Natural killer cell (primary cell): ENCODE measurements at regions not wholly inside any gene's neighbourhood (a gene's known extent, or its start where the extent isn't known, plus 50 kb on each side); places are given as distances from the start of the nearest gene placed in this dataset.
A peak's percentile ranks its signal among the peaks of the same experiment; 100 is the strongest.

ENCODE experiments used
- ATAC-seq, 3 donors: fragments of 150-1000 bp in 2 of 3; fragments of 200-7000 bp in 1 of 3; cut with Tn5 transposase; 1 replicate in 1 of 3; 2 replicates in 2 of 3; pipeline ENCODE4 v1.10.0; 2021; ENCODE audit warnings: mild to moderate bottlenecking in 2 of 3, moderate library complexity in 2 of 3
- DNase-seq, 2 donors: peaks; one replicate each; pipeline versions ENCODE4 v3.0.0 to v3.0.0-alpha.2; 2013 to 2021; ENCODE audit warnings: mixed read lengths in 1 of 2
- H3K27ac ChIP-seq: one replicate; pipeline ENCODE4 v1.5.1; 2013; ENCODE audit warnings: mild to moderate bottlenecking, low read length
- H3K27me3 ChIP-seq: one replicate; pipeline ENCODE4 v1.6.1; 2013; ENCODE audit warnings: low read length; ENCODE audit not compliant: control insufficient read depth, insufficient read depth
- H3K36me3 ChIP-seq: one replicate; pipeline ENCODE4 v1.6.1; 2013; ENCODE audit warnings: low read length; ENCODE audit not compliant: control insufficient read depth, insufficient read depth
- H3K4me1 ChIP-seq: one replicate; pipeline ENCODE4 v1.6.1; 2013; ENCODE audit warnings: low read length; ENCODE audit not compliant: control insufficient read depth, insufficient read depth
- H3K4me3 ChIP-seq: one replicate; pipeline ENCODE4 v1.5.1; 2013; ENCODE audit warnings: low read length
- H3K9me3 ChIP-seq: one replicate; pipeline ENCODE4 v1.6.1; 2013; ENCODE audit warnings: low read length; ENCODE audit not compliant: control insufficient read depth, insufficient read depth
- H3K27ac Mint-ChIP-seq, 2 donors: one replicate each; pipeline ENCODE4 v1.8.0; 2022; ENCODE audit warnings: mild to moderate bottlenecking in 2 of 2, mixed read lengths in 2 of 2, moderate library complexity in 1 of 2
- H3K27me3 Mint-ChIP-seq, 2 donors: one replicate each; pipeline ENCODE4 v1.8.0; 2022; ENCODE audit warnings: low read depth in 2 of 2, mixed read lengths in 2 of 2
- H3K36me3 Mint-ChIP-seq: one replicate; pipeline ENCODE4 v1.8.0; 2022; ENCODE audit warnings: mixed read lengths
- H3K4me1 Mint-ChIP-seq, 2 donors: one replicate each; pipeline ENCODE4 v1.8.0; 2022; ENCODE audit warnings: mixed read lengths in 2 of 2
- H3K4me3 Mint-ChIP-seq: one replicate; pipeline ENCODE4 v1.8.0; 2022; ENCODE audit warnings: mild to moderate bottlenecking, moderate library complexity, mixed read lengths
- H3K9me3 Mint-ChIP-seq, 2 donors: one replicate each; pipeline ENCODE4 v1.8.0; 2022; ENCODE audit warnings: mixed read lengths in 2 of 2
- WGBS: methylation state at CpG from one replicate; pipeline ENCODE4 v1.1.7; 2013; ENCODE audit warnings: missing lambda C conversion rate; ENCODE audit not compliant: insufficient coverage; 5-methylcytosine and 5-hydroxymethylcytosine counted together
- intact Hi-C: fragments of 100-400 bp; cut with micrococcal nuclease; formaldehyde crosslinking; loops from one replicate; pipeline ENCODE4 v1.14.2; 2022
- TF ChIP-seq, protein P1 (sequence below): fragments of 200-600 bp; IDR thresholded peaks from one replicate; pipeline ENCODE4 v1.8.0; 2022; ENCODE audit warnings: antibody characterized with exemption

DNA sequence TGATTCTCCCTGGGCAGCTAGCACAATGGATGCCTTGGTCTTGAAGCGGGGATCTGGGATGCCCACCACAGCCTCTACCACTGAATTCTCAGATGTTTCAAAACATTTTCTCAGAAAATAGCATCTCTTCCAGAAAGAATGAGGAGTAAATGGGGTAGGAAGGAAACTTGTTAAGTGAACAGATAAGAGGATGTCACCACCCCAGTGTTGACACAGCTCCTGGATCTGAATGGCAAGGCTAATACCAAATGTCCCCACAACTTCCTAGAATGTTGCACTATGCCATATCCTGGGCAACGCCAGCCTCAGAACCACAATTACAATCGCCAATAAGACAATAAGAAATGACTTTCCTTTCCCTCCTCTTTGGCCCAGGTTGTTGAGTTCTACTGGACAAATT lies 177.2 kb downstream of the BCL11A start:
- H3K4me3 Mint-ChIP-seq: no peak overlapping the region

DNA sequence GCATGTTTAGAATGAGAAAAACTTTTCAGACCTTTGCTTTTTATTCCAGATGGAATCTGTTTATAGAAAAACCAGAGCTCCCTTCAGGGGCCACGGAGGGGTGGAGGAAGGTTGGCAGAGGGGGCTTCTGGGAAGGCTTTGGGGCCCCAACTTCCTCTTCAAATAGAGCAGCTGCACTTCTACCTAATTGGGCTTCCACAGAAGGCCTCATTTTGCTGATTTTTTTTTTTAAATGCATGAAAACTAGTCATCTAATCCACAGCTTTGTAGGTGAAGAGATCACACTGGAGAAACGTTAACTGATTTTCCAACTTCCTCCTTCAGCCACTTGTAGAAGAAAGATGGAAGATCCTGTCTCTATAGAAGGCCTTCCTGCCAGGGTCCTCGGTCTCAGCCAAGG lies 181.8 kb downstream of the BCL11A start:
- Mint-ChIP-seq H3K9me3 (no peaks in the 10 kb centered on the region), H3K36me3 (no peaks in the 10 kb centered on the region), H3K4me1 (peaks cover 0 to 6% of the 10 kb centered on the region in 2 donors), H3K27ac (no peak overlapping the region), H3K27me3 (peaks cover 0 to 3% of the 10 kb centered on the region in 2 donors), H3K4me3 (no peak overlapping the region)
- H3K9me3 ChIP-seq: no peaks in the 10 kb centered on the region
- intact Hi-C loops: no loop called here
- H3K36me3 ChIP-seq: no peaks in the 10 kb centered on the region
- ATAC-seq (no peak), DNase-seq (no peak)
- H3K27ac ChIP-seq: peak overlapping the region; percentile 38
- WGBS: 50% methylated on average over 1 of the region's 3 CpGs
- no peaks in the 10 kb centered on the region for H3K27me3 ChIP-seq
- TF ChIP-seq, protein P1, sequence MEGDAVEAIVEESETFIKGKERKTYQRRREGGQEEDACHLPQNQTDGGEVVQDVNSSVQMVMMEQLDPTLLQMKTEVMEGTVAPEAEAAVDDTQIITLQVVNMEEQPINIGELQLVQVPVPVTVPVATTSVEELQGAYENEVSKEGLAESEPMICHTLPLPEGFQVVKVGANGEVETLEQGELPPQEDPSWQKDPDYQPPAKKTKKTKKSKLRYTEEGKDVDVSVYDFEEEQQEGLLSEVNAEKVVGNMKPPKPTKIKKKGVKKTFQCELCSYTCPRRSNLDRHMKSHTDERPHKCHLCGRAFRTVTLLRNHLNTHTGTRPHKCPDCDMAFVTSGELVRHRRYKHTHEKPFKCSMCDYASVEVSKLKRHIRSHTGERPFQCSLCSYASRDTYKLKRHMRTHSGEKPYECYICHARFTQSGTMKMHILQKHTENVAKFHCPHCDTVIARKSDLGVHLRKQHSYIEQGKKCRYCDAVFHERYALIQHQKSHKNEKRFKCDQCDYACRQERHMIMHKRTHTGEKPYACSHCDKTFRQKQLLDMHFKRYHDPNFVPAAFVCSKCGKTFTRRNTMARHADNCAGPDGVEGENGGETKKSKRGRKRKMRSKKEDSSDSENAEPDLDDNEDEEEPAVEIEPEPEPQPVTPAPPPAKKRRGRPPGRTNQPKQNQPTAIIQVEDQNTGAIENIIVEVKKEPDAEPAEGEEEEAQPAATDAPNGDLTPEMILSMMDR: no peak
- peaks cover 8% of the 10 kb centered on the region for H3K4me1 ChIP-seq
- H3K4me3 ChIP-seq: no peak overlapping the region

More for the DNA sequence above, 177.2 kb downstream of the BCL11A start:
- no peaks in the 10 kb centered on the region for H3K27me3 ChIP-seq
- H3K4me3 ChIP-seq: no peak overlapping the region
- DNase-seq (no peak), ATAC-seq (no peak)
- H3K27me3 Mint-ChIP-seq: peaks cover 0 to 3% of the 10 kb centered on the region in 2 donors
- no peaks in the 10 kb centered on the region for H3K4me1 Mint-ChIP-seq
- no peaks in the 10 kb centered on the region for H3K9me3 ChIP-seq
- no peak overlapping the region for H3K27ac Mint-ChIP-seq
- intact Hi-C loops: no loop called here
- no peak overlapping the region for H3K27ac ChIP-seq
- TF ChIP-seq, protein P1: no peak
- peaks cover 3% of the 10 kb centered on the region for H3K4me1 ChIP-seq
- H3K36me3 ChIP-seq: no peaks in the 10 kb centered on the region
- no peaks in the 10 kb centered on the region for H3K36me3 Mint-ChIP-seq
- no peaks in the 10 kb centered on the region for H3K9me3 Mint-ChIP-seq
- WGBS: 59% methylated on average over 3 of the region's 3 CpGs

DNA sequence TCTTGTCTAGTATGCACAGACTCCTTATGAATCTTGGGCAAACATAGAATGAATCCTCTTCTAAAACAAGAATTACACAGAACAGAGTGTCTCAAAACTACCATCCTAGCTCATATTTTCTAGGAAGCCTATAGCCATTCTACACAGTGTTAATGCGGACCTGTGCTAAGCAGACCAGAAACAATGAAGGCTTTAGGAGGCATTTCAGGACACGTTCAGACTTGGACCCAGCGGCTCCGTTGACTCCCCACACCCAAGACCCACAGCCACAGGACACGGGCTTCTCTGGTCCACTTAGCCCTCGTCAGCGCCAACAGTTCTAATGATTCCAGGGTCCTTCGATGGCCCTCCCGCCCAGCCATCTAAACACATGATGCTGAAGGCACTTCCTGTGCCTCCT lies 182.2 kb downstream of the BCL11A start:
- Mint-ChIP-seq H3K4me1 (peaks cover 3 to 10% of the 10 kb centered on the region in 2 donors), H3K4me3 (no peak overlapping the region), H3K36me3 (no peaks in the 10 kb centered on the region), H3K9me3 (no peaks in the 10 kb centered on the region), H3K27me3 (peaks cover 0 to 3% of the 10 kb centered on the region in 2 donors), H3K27ac (no peak overlapping the region)
- TF ChIP-seq, protein P1: no peak
- Histone ChIP-seq H3K4me1 (peaks cover 8% of the 10 kb centered on the region), H3K4me3 (no peak overlapping the region), H3K9me3 (no peaks in the 10 kb centered on the region), H3K27me3 (no peaks in the 10 kb centered on the region), H3K27ac (peak overlapping the region; percentile 19), H3K36me3 (no peaks in the 10 kb centered on the region)
- WGBS: 92% methylated on average over 9 of the region's 9 CpGs
- intact Hi-C loops: no loop called here
- ATAC-seq (no peak), DNase-seq (no peak)

DNA sequence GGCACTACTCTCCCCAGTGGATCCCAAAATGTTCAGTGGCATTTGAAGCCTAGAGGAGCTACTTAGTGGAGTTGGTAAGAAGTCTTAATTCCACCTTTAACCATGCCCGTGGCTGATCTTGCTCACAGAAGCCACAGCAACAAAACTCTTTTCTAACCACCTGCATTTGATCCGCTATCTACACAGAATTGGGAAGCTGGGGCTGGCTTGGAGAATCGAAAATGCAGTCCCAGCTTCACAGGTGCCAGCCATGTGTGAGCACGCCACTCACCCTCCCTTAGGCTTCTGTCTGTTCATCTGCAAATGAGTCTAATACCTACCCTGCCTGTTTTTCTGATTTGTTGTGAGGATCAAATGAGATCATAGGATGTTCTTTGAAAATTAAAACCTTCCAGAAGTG lies 182.6 kb downstream of the BCL11A start:
- DNase-seq (no peak), ATAC-seq (no peak)
- peaks cover 0 to 2% of the 10 kb centered on the region in 2 donors for H3K27me3 Mint-ChIP-seq
- H3K27ac ChIP-seq: peak overlapping the region; percentile 19
- peaks cover 13% of the 10 kb centered on the region for H3K4me1 ChIP-seq
- TF ChIP-seq, protein P1: no peak
- H3K27ac Mint-ChIP-seq: no peak overlapping the region
- no peak overlapping the region for H3K4me3 Mint-ChIP-seq
- WGBS: 36% methylated on average over 4 of the region's 4 CpGs
- H3K36me3 ChIP-seq: no peaks in the 10 kb centered on the region
- H3K4me1 Mint-ChIP-seq: peaks cover 7 to 14% of the 10 kb centered on the region in 2 donors
- H3K9me3 ChIP-seq: no peaks in the 10 kb centered on the region
- no peaks in the 10 kb centered on the region for H3K9me3 Mint-ChIP-seq
- H3K4me3 ChIP-seq: no peak overlapping the region
- intact Hi-C loops: no loop called here
- H3K27me3 ChIP-seq: no peaks in the 10 kb centered on the region
- H3K36me3 Mint-ChIP-seq: no peaks in the 10 kb centered on the region
